ENCODE measurements at regions not wholly inside any gene's neighbourhood (a gene's known extent, or its start where the extent isn't known, plus 50 kb on each side); places are given as distances from the start of the nearest gene placed in this dataset.

GRCh38 chr10:43773736-43774135 lies 125.1 kb upstream of the ZNF32 start:
- in situ Hi-C loops (cut with MboI; ENCODE audit: low pct_ligation_motif_present in 1 of 4, low pct_unique_long_range_greater_than_20kb in 1 of 4, low sequenced_read_pairs in 3 of 4) (no loop called here), intact Hi-C loops (cut with DNase I; ENCODE audit: low total_unique reads) (no loop called here)
- no peak overlapping the region for H3K27ac ChIP-seq
- no peaks in the 10 kb centered on the region for H3K4me1 ChIP-seq
- H3K4me3 ChIP-seq: no peak overlapping the region
- no peaks in the 10 kb centered on the region for H3K36me3 ChIP-seq
- TF ChIP-seq CTCF (IDR thresholded peaks at IDR 0.05) (no peak), EP300 (IDR thresholded peaks at IDR 0.05; ENCODE audit: low read depth) (no peak), POLR2AphosphoS5 (IDR thresholded peaks at IDR 0.05) (no peak), POLR2A (IDR thresholded peaks at IDR 0.05) (no peak)
- no peaks in the 10 kb centered on the region for H3K9me3 ChIP-seq
- DNase-seq: no peak
- no peaks in the 10 kb centered on the region for H3K27me3 ChIP-seq
- 31 to 45% methylated on average over 1 of the region's 1 CpG for WGBS, 2 donors (ENCODE audit: low coverage in 1 of 2)

GRCh38 chr10:43772171-43772570 lies 123.5 kb upstream of the ZNF32 start:
- WGBS, 2 donors (ENCODE audit: low coverage in 1 of 2): 56 to 73% methylated on average over 2 of the region's 2 CpGs

GRCh38 chr10:43771675-43772074 lies 123.0 kb upstream of the ZNF32 start:
- no peak for DNase-seq
- TF ChIP-seq EP300 (IDR thresholded peaks at IDR 0.05; ENCODE audit: low read depth) (no peak), CTCF (IDR thresholded peaks at IDR 0.05) (no peak), POLR2A (IDR thresholded peaks at IDR 0.05) (no peak), POLR2AphosphoS5 (IDR thresholded peaks at IDR 0.05) (no peak)
- Histone ChIP-seq H3K27me3 (no peaks in the 10 kb centered on the region), H3K4me3 (no peak overlapping the region), H3K9me3 (no peaks in the 10 kb centered on the region), H3K36me3 (no peaks in the 10 kb centered on the region), H3K27ac (no peak overlapping the region), H3K4me1 (no peaks in the 10 kb centered on the region)
- 25 to 40% methylated on average over 2 of the region's 2 CpGs for WGBS, 2 donors (ENCODE audit: low coverage in 1 of 2)
- intact Hi-C loops (cut with DNase I; ENCODE audit: low total_unique reads): no loop called here
- in situ Hi-C loops (cut with MboI; ENCODE audit: low pct_ligation_motif_present in 1 of 4, low pct_unique_long_range_greater_than_20kb in 1 of 4, low sequenced_read_pairs in 3 of 4): no loop called here

More at GRCh38 chr10:43772171-43772570, 123.5 kb upstream of the ZNF32 start:
- intact Hi-C loops (cut with DNase I; ENCODE audit: low total_unique reads): no loop called here
- Histone ChIP-seq H3K36me3 (no peaks in the 10 kb centered on the region), H3K9me3 (no peaks in the 10 kb centered on the region), H3K27me3 (no peaks in the 10 kb centered on the region), H3K4me3 (no peak overlapping the region), H3K27ac (no peak overlapping the region), H3K4me1 (no peaks in the 10 kb centered on the region)
- no peak for TF ChIP-seq CTCF (IDR thresholded peaks at IDR 0.05)
- no peak for TF ChIP-seq EP300 (IDR thresholded peaks at IDR 0.05; ENCODE audit: low read depth)
- TF ChIP-seq POLR2A (IDR thresholded peaks at IDR 0.05): no peak
- TF ChIP-seq POLR2AphosphoS5 (IDR thresholded peaks at IDR 0.05): no peak
- no peak for DNase-seq
- in situ Hi-C loops (cut with MboI; ENCODE audit: low pct_ligation_motif_present in 1 of 4, low pct_unique_long_range_greater_than_20kb in 1 of 4, low sequenced_read_pairs in 3 of 4): no loop called here

GRCh38 chr10:43765516-43765915 lies 116.8 kb upstream of the ZNF32 start:
- DNase-seq: no peak
- Histone ChIP-seq H3K9me3 (no peaks in the 10 kb centered on the region), H3K27me3 (no peaks in the 10 kb centered on the region), H3K4me1 (no peaks in the 10 kb centered on the region), H3K4me3 (no peak overlapping the region), H3K36me3 (no peaks in the 10 kb centered on the region), H3K27ac (no peak overlapping the region)
- in situ Hi-C loops (cut with MboI; ENCODE audit: low pct_ligation_motif_present in 1 of 4, low pct_unique_long_range_greater_than_20kb in 1 of 4, low sequenced_read_pairs in 3 of 4): no loop called here
- WGBS, 2 donors (ENCODE audit: low coverage in 1 of 2): 77 to 90% methylated on average over 1 to 2 of the region's 2 CpGs
- no peak for TF ChIP-seq POLR2A (IDR thresholded peaks at IDR 0.05)
- TF ChIP-seq POLR2AphosphoS5 (IDR thresholded peaks at IDR 0.05): no peak
- no peak for TF ChIP-seq EP300 (IDR thresholded peaks at IDR 0.05; ENCODE audit: low read depth)
- TF ChIP-seq CTCF (IDR thresholded peaks at IDR 0.05): no peak
- intact Hi-C loops (cut with DNase I; ENCODE audit: low total_unique reads): no loop called here

All from transverse colon (tissue), 4 donors.